ENCODE measurements at regions not wholly inside any gene's neighbourhood (a gene's known extent, or its start where the extent isn't known, plus 50 kb on each side); places are given as distances from the start of the nearest gene placed in this dataset.

DNA sequence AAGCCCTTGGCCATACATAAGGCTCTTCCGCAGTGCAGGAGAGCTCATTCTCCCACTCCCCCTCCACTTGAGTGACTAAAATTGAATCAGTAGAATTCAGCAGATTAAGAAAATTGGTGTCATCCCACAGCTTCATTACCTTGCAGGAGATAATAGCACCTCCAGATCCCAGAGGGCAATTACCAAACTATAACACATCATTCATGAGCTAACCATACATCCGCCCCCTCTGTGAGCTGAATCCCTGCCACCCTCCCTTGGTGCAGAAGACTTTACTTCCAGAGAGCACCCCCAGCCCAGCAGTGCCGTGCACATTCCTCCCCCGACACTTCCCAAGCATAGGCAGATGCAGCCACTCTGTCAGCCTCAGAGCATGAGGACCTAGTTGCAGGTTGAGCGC is 496.5 kb upstream of the B3GAT1 start (continued):
- TF ChIP-seq, protein P1, sequence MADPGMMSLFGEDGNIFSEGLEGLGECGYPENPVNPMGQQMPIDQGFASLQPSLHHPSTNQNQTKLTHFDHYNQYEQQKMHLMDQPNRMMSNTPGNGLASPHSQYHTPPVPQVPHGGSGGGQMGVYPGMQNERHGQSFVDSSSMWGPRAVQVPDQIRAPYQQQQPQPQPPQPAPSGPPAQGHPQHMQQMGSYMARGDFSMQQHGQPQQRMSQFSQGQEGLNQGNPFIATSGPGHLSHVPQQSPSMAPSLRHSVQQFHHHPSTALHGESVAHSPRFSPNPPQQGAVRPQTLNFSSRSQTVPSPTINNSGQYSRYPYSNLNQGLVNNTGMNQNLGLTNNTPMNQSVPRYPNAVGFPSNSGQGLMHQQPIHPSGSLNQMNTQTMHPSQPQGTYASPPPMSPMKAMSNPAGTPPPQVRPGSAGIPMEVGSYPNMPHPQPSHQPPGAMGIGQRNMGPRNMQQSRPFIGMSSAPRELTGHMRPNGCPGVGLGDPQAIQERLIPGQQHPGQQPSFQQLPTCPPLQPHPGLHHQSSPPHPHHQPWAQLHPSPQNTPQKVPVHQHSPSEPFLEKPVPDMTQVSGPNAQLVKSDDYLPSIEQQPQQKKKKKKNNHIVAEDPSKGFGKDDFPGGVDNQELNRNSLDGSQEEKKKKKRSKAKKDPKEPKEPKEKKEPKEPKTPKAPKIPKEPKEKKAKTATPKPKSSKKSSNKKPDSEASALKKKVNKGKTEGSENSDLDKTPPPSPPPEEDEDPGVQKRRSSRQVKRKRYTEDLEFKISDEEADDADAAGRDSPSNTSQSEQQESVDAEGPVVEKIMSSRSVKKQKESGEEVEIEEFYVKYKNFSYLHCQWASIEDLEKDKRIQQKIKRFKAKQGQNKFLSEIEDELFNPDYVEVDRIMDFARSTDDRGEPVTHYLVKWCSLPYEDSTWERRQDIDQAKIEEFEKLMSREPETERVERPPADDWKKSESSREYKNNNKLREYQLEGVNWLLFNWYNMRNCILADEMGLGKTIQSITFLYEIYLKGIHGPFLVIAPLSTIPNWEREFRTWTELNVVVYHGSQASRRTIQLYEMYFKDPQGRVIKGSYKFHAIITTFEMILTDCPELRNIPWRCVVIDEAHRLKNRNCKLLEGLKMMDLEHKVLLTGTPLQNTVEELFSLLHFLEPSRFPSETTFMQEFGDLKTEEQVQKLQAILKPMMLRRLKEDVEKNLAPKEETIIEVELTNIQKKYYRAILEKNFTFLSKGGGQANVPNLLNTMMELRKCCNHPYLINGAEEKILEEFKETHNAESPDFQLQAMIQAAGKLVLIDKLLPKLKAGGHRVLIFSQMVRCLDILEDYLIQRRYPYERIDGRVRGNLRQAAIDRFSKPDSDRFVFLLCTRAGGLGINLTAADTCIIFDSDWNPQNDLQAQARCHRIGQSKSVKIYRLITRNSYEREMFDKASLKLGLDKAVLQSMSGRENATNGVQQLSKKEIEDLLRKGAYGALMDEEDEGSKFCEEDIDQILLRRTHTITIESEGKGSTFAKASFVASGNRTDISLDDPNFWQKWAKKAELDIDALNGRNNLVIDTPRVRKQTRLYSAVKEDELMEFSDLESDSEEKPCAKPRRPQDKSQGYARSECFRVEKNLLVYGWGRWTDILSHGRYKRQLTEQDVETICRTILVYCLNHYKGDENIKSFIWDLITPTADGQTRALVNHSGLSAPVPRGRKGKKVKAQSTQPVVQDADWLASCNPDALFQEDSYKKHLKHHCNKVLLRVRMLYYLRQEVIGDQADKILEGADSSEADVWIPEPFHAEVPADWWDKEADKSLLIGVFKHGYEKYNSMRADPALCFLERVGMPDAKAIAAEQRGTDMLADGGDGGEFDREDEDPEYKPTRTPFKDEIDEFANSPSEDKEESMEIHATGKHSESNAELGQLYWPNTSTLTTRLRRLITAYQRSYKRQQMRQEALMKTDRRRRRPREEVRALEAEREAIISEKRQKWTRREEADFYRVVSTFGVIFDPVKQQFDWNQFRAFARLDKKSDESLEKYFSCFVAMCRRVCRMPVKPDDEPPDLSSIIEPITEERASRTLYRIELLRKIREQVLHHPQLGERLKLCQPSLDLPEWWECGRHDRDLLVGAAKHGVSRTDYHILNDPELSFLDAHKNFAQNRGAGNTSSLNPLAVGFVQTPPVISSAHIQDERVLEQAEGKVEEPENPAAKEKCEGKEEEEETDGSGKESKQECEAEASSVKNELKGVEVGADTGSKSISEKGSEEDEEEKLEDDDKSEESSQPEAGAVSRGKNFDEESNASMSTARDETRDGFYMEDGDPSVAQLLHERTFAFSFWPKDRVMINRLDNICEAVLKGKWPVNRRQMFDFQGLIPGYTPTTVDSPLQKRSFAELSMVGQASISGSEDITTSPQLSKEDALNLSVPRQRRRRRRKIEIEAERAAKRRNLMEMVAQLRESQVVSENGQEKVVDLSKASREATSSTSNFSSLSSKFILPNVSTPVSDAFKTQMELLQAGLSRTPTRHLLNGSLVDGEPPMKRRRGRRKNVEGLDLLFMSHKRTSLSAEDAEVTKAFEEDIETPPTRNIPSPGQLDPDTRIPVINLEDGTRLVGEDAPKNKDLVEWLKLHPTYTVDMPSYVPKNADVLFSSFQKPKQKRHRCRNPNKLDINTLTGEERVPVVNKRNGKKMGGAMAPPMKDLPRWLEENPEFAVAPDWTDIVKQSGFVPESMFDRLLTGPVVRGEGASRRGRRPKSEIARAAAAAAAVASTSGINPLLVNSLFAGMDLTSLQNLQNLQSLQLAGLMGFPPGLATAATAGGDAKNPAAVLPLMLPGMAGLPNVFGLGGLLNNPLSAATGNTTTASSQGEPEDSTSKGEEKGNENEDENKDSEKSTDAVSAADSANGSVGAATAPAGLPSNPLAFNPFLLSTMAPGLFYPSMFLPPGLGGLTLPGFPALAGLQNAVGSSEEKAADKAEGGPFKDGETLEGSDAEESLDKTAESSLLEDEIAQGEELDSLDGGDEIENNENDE (IDR thresholded peaks at IDR 0.05; ENCODE audit: insufficient replicate concordance, low read length), result no peak
- TF ChIP-seq BRCA1 (IDR thresholded peaks at IDR 0.05; ENCODE audit: low read depth, low read length), result no peak
- no peak for TF ChIP-seq SRF (IDR thresholded peaks at IDR 0.05; ENCODE audit: low read depth, low read length)
- TF ChIP-seq HDAC2 (IDR thresholded peaks at IDR 0.05; ENCODE audit: borderline replicate concordance in 1 of 2, low read depth in 2 of 2, low read length in 2 of 2), result no peak
